Right cardiac atrium (tissue), 5 donors: ENCODE measurements at regions not wholly inside any gene's neighbourhood (a gene's known extent, or its start where the extent isn't known, plus 50 kb on each side); places are given as distances from the start of the nearest gene placed in this dataset.
"Not testable (repeated sequence)": the region's sequence is repeated elsewhere in the genome, so short reads cannot be mapped to it uniquely, and the experiment has no call there.

Experiments used
- ATAC-seq, 2 donors: fragments of 200-7000 bp; cut with Tn5 transposase; one replicate each; pipeline versions ENCODE4 v1.8.0 to v1.9.1; 2020; ENCODE audit warnings: moderate library complexity in 2 of 2, mild to moderate bottlenecking in 1 of 2
- DNase-seq, 3 donors: peaks; one replicate each; pipeline ENCODE4 v3.0.0-alpha.2; 2020
- H3K27ac ChIP-seq: one replicate; pipeline ENCODE4 v1.5.1; 2013; ENCODE audit warnings: mild to moderate bottlenecking, low read length, control low read depth, moderate library complexity
- H3K27me3 ChIP-seq: one replicate; pipeline ENCODE4 v1.6.1; 2013; ENCODE audit not compliant: control insufficient read depth, insufficient read depth
- H3K4me1 ChIP-seq: one replicate; pipeline ENCODE4 v1.6.1; 2013; ENCODE audit warnings: low read length; ENCODE audit not compliant: control insufficient read depth, insufficient read depth
- H3K4me3 ChIP-seq: one replicate; pipeline ENCODE4 v1.5.1; 2013; ENCODE audit warnings: low read length, control low read depth
- H3K9me3 ChIP-seq: one replicate; pipeline ENCODE4 v1.6.1; 2013; ENCODE audit warnings: low read length; ENCODE audit not compliant: control insufficient read depth
- WGBS: extraction: QIAGEN DNeasy Blood & Tissue Kit; methylation state at CpG from one replicate; pipeline ENCODE4 v1.1.7; 2013; 5-methylcytosine and 5-hydroxymethylcytosine counted together
- intact Hi-C, 4 donors: fragments of 100-400 bp; cut with DNase I; formaldehyde crosslinking; loops; one replicate each; pipeline versions ENCODE4 v1.11.0 to v1.14.0; 2022 to 2023
- donor health status: healthy with polysubstance abuse.
- donor health status: DM: no; HTN: yes; CAD: no.
- donor health status: DM: no; HTN: no; CAD: no.
- donor health status: DM: no; HTN: yes; CAD: no; lungs with severe emphysema.
- donor health status: DM: yes; HTN: yes; CAD: no.

DNA sequence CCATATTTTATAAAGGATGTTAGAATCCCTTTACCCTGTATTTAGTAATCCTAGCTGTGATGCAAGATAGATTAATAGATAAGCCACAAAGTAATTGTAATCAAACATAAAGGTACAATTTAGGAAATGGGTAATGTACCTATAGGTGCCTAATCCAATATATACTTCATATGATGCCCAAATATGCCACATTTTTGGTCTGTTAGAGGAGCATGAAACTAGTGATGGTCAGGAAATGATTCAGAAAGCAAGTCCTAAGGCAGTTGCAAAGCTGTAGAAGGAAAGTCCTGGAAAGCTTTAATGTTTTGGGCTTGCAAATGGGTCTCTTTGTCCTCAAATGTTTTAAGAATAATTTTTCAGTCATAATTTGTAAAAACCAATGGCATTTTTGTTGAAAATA lies 76.6 kb upstream of the PTPRK start:
- no peak overlapping the region for H3K27ac ChIP-seq
- no peaks in the 10 kb centered on the region for H3K4me1 ChIP-seq
- intact Hi-C loops, result no loop called here
- no peak overlapping the region for H3K4me3 ChIP-seq
- H3K9me3 ChIP-seq, result no peaks in the 10 kb centered on the region
- ATAC-seq, result no peak
- no peak for DNase-seq
- H3K27me3 ChIP-seq, result no peaks in the 10 kb centered on the region

DNA sequence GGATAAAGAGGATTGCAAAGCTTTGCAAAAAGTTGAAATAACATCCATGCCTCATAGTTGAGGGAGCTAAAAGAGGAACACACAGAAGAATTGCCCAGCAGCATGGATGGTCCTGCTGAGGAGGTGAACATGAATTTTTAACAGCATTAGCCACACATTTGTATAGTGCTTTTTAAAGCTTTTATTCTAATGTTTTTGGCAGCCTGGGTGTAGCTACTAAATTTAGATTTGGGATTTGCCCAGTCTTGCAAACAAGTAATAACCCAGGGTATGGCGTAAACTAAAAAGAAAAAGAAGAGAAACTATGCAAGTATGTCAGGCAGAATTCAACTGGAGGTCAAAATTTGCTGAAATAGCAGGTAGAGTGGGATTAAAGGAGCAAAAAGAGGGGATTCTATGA lies 75.1 kb upstream of the PTPRK start:
- intact Hi-C loops, result no loop called here
- Histone ChIP-seq H3K27ac (no peak overlapping the region), H3K27me3 (no peaks in the 10 kb centered on the region), H3K4me3 (no peak overlapping the region), H3K4me1 (no peaks in the 10 kb centered on the region), H3K9me3 (no peaks in the 10 kb centered on the region)
- ATAC-seq (no peak), DNase-seq (no peak)
- WGBS, result 61% methylated on average over 1 of the region's 1 CpG

DNA sequence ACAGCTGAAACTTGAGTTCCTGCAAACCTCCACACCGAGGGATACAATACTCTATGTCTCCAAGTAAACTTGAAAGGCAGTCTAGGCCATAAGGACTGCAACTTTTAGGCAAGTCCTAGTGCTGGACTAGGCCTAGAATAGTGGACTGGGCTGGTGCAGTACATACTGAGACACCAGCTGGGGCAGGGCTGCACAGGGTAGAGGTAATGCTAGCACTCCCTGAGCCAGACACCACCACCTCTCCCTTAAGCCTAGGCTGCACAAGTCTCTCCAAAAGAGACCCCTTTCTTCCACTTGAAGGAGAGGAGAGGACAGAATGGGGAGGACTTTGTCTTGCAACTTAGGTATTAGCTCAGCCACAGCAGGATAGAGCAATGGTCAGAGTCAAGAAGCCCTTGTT lies 65.7 kb upstream of the PTPRK start:
- no peak for DNase-seq
- no peaks in the 10 kb centered on the region for H3K4me1 ChIP-seq
- no peaks in the 10 kb centered on the region for H3K27me3 ChIP-seq
- intact Hi-C loops, result no loop called here
- H3K4me3 ChIP-seq, result no peak overlapping the region
- ATAC-seq, result no peak
- H3K27ac ChIP-seq, result no peak overlapping the region
- WGBS, result 73% methylated on average over 1 of the region's 1 CpG
- H3K9me3 ChIP-seq, result no peaks in the 10 kb centered on the region

DNA sequence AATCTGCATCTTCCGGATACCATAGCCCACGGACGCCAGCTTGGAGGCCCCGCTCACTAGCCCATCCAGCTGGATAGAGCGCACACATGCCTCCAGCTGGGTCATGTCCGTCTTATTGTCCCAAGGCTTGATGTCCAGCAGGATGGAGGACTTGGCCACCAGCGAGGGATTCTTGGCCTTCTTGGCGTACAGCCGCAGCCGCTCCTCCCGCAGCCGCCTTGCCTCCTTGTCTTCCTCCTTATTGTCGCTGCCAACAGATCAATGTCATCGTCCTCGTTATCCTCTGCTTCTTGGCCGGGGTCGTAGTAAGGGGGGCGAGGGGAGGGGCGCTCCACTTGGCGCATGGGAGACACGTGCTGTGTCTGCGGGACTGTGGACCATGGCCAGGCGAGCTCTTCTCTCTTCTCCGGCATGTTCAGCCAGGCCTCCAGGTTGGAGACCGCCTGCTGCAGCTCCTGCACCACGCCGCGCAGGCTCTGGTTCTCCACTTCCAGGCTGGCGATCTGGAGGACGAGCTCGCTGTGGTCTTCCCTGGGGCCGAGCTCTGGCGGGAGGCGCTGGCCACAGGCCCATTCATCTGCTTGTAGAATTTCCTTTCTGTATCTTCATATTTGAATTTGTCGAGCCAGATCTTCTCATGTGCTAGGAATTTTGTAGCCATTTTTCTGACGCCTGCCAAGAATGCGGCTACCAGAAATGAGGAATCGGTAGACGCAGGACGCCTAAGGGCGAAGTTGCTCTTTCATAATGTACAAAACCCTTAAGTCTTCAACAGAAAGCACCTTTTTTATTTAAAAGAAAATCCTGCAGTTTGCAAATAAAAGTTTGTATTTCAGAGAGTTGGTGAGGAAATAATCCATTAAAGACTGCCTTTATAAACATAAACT lies 60.1 kb upstream of the PTPRK start:
- Histone ChIP-seq H3K27ac (no peak overlapping the region), H3K9me3 (no peaks in the 10 kb centered on the region), H3K27me3 (no peaks in the 10 kb centered on the region), H3K4me3 (no peak overlapping the region), H3K4me1 (no peaks in the 10 kb centered on the region)
- peak; percentile 34 to 77 (median 69) for DNase-seq
- 84% methylated on average over 41 of the region's 41 CpGs for WGBS
- intact Hi-C loops, result no loop called here
- ATAC-seq, result peak; percentile 42 to 68

DNA sequence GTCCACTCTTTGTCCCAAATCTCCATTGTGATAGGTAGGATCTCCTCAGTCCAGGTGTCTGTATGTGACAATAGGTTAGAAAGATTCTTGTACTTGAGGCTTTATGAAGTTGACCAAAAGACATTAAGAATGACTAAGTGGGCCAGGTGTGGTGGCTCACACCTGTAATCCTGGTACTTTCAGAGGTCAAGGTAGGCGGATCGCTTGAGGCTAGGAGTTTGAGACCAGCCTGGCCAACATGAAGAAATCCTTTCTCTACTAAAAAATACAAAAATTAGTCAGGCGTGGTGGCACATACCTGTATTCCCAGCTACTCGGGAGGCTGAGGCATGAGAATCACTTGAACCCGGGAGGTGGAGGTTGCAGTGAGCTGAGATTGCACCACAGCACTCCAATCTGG lies 54.9 kb upstream of the PTPRK start:
- H3K9me3 ChIP-seq, H3K4me3 ChIP-seq, ATAC-seq, intact Hi-C loops, H3K27me3 ChIP-seq, H3K27ac ChIP-seq, H3K4me1 ChIP-seq: not testable (repeated sequence)
- 97% methylated on average over 5 of the region's 5 CpGs for WGBS
- peak in 1 of 3 donors; percentile 18 for DNase-seq

DNA sequence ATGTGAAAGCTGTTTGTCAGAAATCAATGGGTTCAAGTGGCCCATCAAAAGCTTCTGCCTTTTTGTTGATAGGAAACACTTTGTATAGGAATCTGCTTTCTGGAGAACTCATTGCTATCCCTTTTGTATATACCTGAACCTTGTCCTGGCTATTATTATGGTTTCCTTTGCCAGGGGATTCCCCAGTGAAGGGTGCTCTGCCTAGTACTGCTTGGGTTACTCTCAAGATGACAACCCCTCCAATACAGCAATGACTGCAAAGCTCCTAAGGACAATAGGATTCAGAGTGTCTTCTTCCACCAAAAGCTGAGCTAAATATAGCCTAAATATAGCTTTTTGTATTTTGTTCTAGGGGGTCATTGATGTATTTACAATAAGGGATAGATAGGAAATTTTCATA lies 54.0 kb upstream of the PTPRK start:
- intact Hi-C loops, result no loop called here
- no peak for DNase-seq
- no peak overlapping the region for H3K4me3 ChIP-seq
- H3K9me3 ChIP-seq, result no peaks in the 10 kb centered on the region
- ATAC-seq, result no peak
- H3K4me1 ChIP-seq, result no peaks in the 10 kb centered on the region
- no peak overlapping the region for H3K27ac ChIP-seq
- no peaks in the 10 kb centered on the region for H3K27me3 ChIP-seq

DNA sequence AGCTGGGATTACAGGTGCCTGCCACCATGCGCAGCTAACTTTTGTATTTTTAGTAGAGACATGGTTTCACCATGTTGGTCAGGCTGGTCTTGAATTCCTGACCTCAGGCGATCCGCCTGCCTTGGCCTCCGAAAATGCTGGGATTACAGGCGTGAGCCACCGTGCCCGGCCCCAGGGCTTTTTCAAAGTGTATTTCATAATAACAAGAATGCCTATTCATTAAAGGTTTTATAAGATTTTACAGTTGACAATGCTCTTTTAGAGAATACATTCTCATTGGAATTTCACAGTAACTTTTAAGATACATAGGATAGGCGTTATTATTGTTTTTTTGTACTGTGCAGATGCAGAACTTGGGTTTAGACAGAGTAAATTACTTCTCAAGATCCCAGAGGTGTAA lies 52.6 kb upstream of the PTPRK start:
- H3K4me3 ChIP-seq, result no peak overlapping the region
- no peak overlapping the region for H3K27ac ChIP-seq
- DNase-seq, result peak in 1 of 3 donors; percentile 7
- no peak for ATAC-seq
- no peaks in the 10 kb centered on the region for H3K27me3 ChIP-seq
- WGBS, result 93% methylated on average over 8 of the region's 8 CpGs
- intact Hi-C loops, result no loop called here
- H3K9me3 ChIP-seq, result no peaks in the 10 kb centered on the region
- no peaks in the 10 kb centered on the region for H3K4me1 ChIP-seq

DNA sequence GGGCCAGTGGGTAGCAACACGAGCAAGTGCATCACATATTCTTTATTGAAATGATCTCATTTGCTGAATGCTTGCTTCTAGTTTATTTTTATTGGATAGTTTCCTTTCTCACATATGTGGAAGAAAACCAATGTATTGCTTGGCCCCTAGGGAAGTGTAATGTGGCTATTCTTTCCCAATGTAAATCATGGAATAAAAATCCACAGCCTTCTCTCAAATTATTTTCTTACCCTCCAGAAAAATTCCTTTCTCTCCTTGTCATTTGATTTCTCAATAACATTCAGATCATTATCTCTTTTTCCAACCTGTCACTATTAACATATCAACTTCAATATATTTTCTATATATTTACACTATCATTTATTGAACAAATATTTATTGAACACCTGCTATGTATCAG lies 51.9 kb upstream of the PTPRK start:
- DNase-seq, result no peak
- Histone ChIP-seq H3K4me1 (no peaks in the 10 kb centered on the region), H3K27ac (no peak overlapping the region), H3K4me3 (no peak overlapping the region), H3K9me3 (no peaks in the 10 kb centered on the region), H3K27me3 (no peaks in the 10 kb centered on the region)
- intact Hi-C loops, result no loop called here
- 59% methylated on average over 1 of the region's 1 CpG for WGBS
- ATAC-seq, result no peak

DNA sequence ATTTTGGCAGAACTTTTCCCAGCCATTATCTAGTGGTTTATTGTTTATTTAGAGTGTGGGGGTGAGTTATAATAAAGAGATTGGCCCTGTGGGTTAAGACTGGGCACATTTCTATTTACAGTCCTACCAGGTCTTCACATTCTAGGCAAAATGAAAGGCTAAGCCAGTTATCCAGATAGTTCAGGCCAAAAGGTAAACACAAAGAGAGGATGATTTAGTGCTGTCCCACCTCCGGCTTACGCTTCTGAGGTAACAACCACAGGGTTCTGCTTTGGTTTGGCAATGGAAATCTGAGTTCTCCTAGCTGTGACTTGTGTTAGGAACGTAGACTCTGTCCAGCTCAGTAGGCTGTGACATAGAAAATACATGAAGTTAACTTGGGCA lies 50.3 kb upstream of the PTPRK start:
- Histone ChIP-seq H3K9me3 (no peaks in the 10 kb centered on the region), H3K4me3 (no peak overlapping the region), H3K4me1 (no peaks in the 10 kb centered on the region), H3K27ac (no peak overlapping the region), H3K27me3 (no peaks in the 10 kb centered on the region)
- 79% methylated on average over 3 of the region's 3 CpGs for WGBS
- ATAC-seq (no peak), DNase-seq (no peak)
- intact Hi-C loops, result no loop called here

DNA sequence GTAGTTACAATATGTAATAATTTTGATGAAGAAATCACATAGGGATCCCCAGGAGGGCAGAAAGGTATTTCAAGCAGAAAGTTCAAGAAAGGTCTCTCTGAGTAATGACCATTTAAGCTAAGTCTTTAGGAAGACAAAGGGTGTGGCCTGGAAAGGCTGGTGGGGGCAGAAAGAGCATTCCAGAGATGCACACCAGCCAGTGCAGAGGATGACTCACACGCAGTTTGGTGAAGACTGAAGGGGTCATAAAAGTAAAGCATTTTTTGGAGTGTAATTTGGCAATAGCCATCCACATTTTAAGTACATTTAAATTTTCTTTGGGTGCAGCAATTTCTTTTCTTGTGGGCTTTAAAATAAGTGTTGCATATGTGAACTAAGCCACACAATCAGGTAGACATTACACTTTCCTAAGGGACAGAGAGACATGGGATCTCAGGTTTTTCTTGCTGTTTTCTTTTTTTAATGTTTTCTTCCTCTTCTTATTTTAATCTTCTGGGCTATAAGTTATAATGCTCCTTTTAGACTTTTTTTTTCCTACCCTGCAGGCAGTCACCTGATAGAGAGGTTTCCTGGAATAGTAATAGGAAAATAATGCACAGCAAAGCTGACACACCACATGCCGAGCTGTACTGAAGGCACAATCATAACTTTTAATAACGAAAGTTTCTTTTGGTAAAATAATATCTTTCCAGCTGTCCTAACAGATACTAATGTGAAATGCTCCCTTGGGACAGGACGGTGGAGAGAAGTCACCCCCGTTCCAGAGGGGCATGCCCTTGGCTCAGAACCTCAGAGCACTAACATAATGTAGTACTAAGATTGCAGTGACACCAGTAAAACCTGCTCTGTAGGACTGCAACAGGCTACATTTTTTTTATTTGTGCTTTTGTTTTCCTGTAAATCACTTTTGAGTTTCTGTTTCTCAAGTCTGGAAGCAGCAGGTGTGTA lies 49.6 kb upstream of the PTPRK start:
- Histone ChIP-seq H3K9me3 (no peaks in the 10 kb centered on the region), H3K27ac (no peak overlapping the region), H3K27me3 (no peaks in the 10 kb centered on the region), H3K4me1 (no peaks in the 10 kb centered on the region), H3K4me3 (no peak overlapping the region)
- no peak for DNase-seq
- intact Hi-C loops, result no loop called here
- ATAC-seq, result no peak
- WGBS, result 32% methylated on average over 5 of the region's 5 CpGs
